ENCODE measurements at regions not wholly inside any gene's neighbourhood (a gene's known extent, or its start where the extent isn't known, plus 50 kb on each side); places are given as distances from the start of the nearest gene placed in this dataset.

- intact Hi-C loops (cut with DNase I): no loop called here
- H3K4me3 ChIP-seq: no peak overlapping the region
- no peaks in the 10 kb centered on the region for H3K27me3 ChIP-seq
- DNase-seq: no peak
- 89 to 90% methylated on average over 2 of the region's 2 CpGs for WGBS, 2 donors
- H3K4me1 ChIP-seq: peaks cover 0 to 4% (median 0%) of the 10 kb centered on the region in 9 donors
- peaks cover 0 to 10% (median 0%) of the 10 kb centered on the region in 11 donors for H3K9me3 ChIP-seq
- TF ChIP-seq CTCF (IDR thresholded peaks at IDR 0.05): no peak
- no peak for ATAC-seq
- no peak overlapping the region for H3K27ac ChIP-seq
- H3K36me3 ChIP-seq: no peaks in the 10 kb centered on the region
Observed at GRCh38 chr6:78594668-78595066, 272.7 kb upstream of the IRAK1BP1 start.

- H3K36me3 ChIP-seq: no peaks in the 10 kb centered on the region
- H3K27me3 ChIP-seq: no peaks in the 10 kb centered on the region
- H3K4me3 ChIP-seq: no peak overlapping the region
- DNase-seq: no peak
- H3K27ac ChIP-seq: peak overlapping the region in 5 of 10 donors; percentile 12 to 56 (median 36)
- WGBS, 2 donors: 72 to 83% methylated on average over 5 of the region's 5 CpGs
- intact Hi-C loops (cut with DNase I): no loop called here
- no peak for TF ChIP-seq CTCF (IDR thresholded peaks at IDR 0.05)
- no peak for ATAC-seq
- H3K4me1 ChIP-seq: peaks cover 0 to 4% (median 0%) of the 10 kb centered on the region in 9 donors
- peaks cover 0 to 10% (median 0%) of the 10 kb centered on the region in 11 donors for H3K9me3 ChIP-seq
Observed at GRCh38 chr6:78597966-78598365, 269.4 kb upstream of the IRAK1BP1 start.

GRCh38 chr6:78598966-78599365 is 268.4 kb upstream of the IRAK1BP1 start:
- ATAC-seq (peak; percentile 43 to 91 (median 66)), DNase-seq (peak in 1 of 2 donors; percentile 54)
- Histone ChIP-seq H3K4me1 (peaks cover 0 to 4% (median 0%) of the 10 kb centered on the region in 9 donors), H3K9me3 (peaks cover 0 to 10% (median 0%) of the 10 kb centered on the region in 11 donors), H3K4me3 (no peak overlapping the region), H3K27ac (peak overlapping the region in 4 of 10 donors; percentile 20 to 56 (median 38)), H3K27me3 (no peaks in the 10 kb centered on the region), H3K36me3 (no peaks in the 10 kb centered on the region)
- intact Hi-C loops (cut with DNase I): no loop called here
- no peak for TF ChIP-seq CTCF (IDR thresholded peaks at IDR 0.05)
- 32 to 45% methylated on average over 1 of the region's 1 CpG for WGBS, 2 donors

- DNase-seq: no peak
- H3K27me3 ChIP-seq: no peaks in the 10 kb centered on the region
- no peaks in the 10 kb centered on the region for H3K36me3 ChIP-seq
- no peak for TF ChIP-seq CTCF (IDR thresholded peaks at IDR 0.05)
- no peak overlapping the region for H3K4me3 ChIP-seq
- peak overlapping the region in 2 of 10 donors; percentile 20 to 23 for H3K27ac ChIP-seq
- intact Hi-C loops (cut with DNase I): no loop called here
- no peak for ATAC-seq
- H3K9me3 ChIP-seq: peaks cover 0 to 10% (median 0%) of the 10 kb centered on the region in 11 donors
- peaks cover 0 to 4% (median 0%) of the 10 kb centered on the region in 9 donors for H3K4me1 ChIP-seq
- WGBS, 2 donors: 70 to 76% methylated on average over 2 of the region's 2 CpGs
Observed at GRCh38 chr6:78599526-78599925, 267.8 kb upstream of the IRAK1BP1 start.
